Stimulated activated CD8-positive, alpha-beta memory T cell treated with anti-CD3 and anti-CD28 coated beads, Interleukin-7, amount 100 ng/mL, for 24 hours (primary cell): ENCODE measurements at regions not wholly inside any gene's neighbourhood (a gene's known extent, or its start where the extent isn't known, plus 50 kb on each side); places are given as distances from the start of the nearest gene placed in this dataset.
"Not testable (repeated sequence)": the region's sequence is repeated elsewhere in the genome, so short reads cannot be mapped to it uniquely, and the experiment has no call there.

ENCODE experiments used
- DNase-seq: peaks from one replicate; pipeline ENCODE4 v3.0.0-alpha.2; 2020; ENCODE audit warnings: low read depth

DNA sequence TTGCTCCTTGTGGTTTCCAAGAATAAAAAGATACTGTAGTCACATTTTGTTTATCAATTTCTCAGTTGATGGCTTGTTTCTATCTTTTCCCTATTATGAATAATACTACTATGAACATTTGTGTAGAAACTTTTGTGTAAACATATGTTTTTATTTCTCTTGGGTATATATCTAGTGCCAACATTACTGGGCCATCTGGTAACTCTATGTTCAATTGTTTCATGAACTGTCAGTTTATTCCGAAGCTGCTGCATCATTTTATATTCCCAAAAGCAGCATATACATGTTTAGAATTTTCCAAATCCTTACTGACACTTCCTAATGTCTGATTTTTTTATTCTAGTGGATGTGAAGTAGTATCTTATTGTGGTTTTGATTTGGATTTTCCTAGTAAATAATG is 737.6 kb upstream of the TMEFF2 start:
- no peak for DNase-seq

DNA sequence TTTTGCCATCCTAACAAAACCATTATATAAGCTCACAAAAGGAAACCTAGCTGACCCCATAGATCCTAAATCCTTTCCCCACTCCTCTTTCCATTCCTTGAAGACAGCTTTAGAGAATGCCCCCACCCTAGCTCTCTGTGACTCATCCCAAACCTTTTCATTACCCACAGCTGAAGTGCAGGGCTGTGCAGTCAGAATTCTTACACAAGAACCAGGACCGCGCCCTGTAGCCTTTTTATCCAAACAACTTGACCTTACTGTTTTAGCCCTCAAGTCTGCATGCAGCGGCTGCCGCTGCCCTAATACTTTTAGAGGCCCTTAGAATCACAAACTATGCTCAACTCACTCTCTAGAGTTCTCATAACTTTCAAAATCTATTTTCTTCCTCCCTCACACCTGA is 726.9 kb upstream of the TMEFF2 start:
- DNase-seq = not testable (repeated sequence)

DNA sequence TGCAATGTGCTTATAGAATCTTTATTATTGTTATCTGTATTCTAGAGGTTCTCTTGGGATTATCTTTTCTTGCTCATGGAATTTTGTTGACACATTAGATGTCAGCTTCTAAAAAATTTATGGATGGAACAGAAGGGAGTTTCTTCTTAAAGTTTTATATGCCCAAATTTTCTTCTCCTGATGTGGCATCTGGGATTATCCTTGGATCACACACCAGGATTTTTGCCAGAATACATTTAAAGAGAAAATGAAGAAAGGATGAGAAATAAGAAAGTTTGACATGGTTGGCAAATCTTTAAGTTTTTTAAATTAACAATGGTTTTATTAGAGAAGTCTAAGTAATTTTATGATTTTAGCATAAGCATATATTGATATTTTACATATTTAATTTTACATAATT is 706.7 kb upstream of the TMEFF2 start:
- no peak for DNase-seq

DNA sequence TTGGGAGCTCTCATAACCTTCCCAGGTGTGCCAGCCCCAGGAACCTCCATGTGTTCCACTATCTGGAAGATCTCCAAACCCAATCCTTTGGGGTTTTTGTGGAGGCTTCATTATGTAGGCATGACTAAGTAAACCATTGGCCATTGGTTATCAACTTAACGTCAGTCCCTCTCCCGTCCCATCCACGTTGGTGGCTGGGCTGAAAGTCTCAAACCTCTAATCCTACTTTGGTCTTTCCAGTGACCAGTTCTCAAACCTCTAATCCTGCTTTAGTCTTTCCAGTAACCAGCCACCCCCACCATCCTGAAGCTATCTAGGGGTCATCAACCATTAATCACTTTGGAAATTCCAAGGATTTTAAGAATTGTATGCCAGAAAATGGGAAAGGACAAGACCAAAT is 704.7 kb upstream of the TMEFF2 start:
- DNase-seq = no peak

DNA sequence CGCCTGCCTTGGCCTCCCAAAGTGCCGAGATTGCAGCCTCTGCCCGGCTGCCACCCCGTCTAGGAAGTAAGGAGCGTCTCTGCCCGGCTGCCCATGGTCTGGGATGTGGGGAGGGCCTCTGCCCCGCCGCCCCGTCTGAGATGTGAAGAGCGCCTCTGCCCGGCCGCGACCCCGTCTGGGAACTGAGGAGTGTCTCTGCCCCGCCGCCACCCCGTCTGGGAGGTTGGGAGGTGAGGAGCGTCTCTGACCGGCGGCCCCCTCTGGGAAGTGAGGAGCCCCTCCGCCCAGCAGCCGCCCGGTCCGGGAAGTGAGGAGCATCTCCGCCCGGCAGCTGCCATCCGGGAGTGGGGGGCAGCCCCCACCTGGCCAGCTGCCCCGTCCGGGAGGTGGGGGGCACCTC is 699.2 kb upstream of the TMEFF2 start:
- not testable (repeated sequence) for DNase-seq

DNA sequence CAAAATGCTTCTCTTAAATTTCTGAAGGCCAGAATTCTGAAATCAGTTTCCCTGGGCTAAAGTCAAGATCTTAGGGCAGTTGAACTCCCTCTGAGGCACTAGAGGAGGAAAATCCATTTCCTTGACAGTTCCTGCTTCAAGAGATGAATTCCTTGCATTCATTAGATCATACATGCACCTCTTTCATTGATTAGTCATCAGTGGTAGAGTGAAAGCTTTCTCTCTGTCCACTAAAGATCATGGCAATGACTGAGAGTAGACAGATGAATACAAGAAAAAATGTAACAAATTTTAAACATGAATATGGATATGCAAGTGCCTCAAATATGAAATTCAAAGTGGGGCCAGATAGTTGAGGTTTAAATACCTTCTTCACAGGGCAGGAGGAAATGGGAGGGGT is 693.4 kb upstream of the TMEFF2 start:
- DNase-seq = no peak

DNA sequence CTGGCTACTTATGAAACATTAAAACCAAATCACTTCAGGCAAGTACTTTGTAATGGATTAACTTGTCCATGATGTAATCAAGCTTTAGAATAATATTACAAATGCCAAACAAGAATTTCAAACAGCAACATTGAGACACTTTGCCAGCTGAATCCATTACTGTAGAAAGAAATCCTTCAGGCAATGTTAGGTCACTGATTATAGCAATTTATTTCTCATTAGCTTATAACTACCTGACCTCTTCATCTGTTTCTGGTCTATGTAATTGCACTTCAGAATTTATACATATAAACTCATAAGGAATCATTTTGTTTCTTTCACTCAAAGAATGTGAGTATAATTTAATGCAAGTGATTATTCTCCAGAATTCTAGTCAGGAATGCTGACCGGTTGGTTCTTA is 692.6 kb upstream of the TMEFF2 start:
- no peak for DNase-seq

DNA sequence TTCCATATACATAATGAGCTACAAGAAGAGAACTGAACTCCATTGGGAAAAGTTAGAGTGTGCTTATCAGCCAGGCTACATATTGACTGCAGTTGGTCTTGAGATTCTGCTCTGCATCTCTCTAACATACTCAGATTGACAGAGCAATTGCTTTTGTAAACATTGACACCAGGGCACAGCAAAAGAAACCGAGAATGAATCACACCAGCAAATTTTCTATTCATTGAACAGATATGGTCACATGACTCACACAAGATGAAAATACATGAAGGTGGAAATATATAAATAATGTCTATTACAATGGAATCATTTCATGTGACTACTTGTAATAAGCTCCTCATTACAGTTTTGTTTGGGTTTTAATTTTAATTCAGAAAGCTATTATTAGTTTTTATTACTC is 691.9 kb upstream of the TMEFF2 start:
- no peak for DNase-seq

DNA sequence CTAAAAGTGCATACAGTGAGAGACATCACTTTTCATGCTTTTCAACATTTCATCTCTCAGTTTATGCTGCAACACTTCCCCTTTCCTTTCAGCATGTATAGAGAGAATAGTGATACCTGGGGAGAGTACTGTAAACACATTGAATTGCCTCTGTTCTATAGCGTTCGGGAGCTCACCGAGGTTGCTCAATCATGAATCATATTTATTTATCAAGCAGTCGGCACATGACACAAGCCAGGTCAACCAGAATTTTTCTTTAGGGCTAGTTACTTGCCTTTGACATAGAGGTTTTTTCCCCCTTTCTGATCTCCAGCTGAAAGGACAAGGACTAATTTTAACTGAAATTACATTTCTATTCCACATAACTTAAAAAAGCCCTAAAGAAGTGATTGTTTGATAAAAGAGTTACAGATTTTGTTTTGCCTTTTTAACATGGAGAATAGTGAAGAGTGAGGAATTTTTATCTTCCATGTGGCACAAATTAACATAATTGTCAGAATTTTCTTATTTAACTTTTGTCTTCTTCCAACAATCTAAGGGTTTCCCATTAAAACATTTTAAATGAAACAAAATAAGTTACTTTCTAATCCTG is 690.9 kb upstream of the TMEFF2 start:
- no peak for DNase-seq

DNA sequence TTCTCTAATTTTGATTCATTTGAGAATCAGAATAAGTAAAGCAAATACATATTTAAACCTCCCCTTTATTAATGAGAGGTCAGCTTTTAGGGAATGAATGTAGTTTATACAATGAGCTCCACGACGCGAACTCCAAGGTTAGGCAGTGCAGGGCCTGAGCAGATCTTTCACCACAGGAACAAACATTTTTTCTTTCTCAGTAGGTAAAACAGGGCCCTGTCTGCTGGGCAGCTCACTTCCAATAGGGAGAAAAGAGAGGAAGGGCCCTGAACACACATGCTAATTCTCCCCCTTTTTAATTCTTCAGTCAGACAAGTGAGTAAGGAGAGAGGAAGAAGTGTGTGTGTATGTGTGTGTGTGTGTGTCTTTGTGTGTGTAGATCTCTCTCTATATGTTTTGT is 682.4 kb upstream of the TMEFF2 start:
- DNase-seq = no peak

DNA sequence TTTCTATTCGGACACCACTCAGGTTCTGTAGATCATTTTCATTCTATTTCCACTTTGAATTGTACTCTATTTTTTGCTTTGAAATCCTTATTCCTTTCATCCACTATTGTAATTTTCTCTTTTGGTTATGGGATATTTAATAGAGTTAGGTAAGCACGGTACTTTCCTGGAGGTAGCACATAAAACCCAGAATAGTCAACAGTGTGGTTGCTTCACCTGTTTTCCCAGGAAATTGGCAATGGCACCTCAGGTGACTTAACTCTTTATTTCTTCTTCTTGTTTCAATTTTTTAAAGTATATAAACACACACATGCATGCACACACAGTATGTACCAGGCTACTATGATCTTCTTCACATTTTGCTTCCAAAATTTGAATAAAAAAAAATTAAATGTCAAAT is 682.0 kb upstream of the TMEFF2 start:
- no peak for DNase-seq

DNA sequence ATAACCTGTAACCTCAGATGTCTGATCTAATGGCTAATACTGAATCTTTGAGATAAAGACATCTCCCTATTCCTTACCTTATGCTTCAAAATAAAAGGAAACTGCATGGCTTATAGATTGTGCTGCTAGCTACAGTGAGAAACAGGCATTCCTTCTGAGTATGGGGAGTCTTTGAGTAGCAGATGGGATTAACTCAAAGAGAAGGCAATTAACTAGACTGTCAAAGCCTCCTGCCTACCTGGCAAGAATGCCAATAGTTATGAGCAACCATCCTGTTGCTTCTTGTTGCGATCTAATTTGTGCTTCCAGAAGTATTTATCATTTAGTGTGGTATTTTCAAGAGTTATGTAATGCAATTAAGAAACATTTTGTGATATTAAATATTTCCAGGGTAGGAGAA is 660.0 kb upstream of the TMEFF2 start:
- DNase-seq = no peak

DNA sequence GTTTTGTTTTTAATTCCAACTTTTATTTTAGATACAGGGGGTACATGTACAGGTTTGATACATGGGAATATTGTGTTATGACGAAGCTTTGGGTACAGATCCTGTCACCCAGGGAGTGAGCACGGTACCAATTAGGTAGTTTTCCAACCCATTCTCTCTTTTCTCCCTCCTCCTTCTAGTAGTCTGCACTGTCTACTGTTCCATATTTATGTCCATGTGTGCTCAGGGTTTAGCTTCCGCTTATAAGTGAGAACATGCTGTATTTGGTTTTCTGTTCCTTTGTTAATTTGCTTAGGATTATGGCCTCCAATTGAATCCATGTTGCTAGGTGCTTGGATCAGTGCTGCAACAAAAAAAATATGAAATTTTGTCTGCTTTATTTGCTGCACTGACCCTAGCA is 659.3 kb upstream of the TMEFF2 start:
- no peak for DNase-seq

DNA sequence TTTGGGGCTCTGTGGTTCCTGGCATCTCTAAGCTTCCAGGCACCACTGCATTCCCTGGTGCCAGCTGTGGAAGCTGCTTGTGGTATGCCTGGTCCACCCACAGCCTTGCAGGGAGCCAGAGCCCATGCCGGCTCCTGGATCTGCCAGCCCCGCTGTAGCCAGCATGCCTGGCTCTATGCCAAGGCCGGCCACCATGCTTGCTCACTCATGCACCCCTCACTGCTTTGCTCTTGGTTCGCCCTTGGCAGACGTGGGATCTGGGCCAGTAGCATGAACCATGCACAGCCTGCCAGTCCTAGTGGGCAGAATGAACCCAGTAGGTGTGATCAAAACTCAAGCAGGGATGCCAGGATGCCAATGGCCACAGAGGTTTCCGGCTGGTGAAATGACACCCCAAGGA is 634.2 kb upstream of the TMEFF2 start:
- no peak for DNase-seq

DNA sequence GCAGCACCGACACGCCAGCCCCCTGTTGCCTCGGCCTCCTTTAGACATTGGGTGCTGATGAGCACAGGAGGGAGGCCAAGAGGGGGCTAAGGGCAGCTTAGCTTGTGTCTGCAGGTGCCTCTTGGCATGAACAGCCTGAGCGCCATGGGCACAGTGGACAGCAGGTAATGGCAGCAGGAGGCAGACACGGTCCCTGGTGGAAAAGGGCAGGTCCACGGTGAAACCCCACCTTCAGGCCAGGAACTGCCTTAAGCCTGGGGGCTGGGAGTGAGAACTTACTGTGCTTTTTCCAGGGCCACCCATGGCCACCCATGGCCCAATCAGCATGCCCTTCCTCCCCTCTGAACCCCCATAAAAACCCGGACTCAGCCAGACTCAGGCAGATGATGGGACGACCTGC is 633.4 kb upstream of the TMEFF2 start:
- DNase-seq = no peak

DNA sequence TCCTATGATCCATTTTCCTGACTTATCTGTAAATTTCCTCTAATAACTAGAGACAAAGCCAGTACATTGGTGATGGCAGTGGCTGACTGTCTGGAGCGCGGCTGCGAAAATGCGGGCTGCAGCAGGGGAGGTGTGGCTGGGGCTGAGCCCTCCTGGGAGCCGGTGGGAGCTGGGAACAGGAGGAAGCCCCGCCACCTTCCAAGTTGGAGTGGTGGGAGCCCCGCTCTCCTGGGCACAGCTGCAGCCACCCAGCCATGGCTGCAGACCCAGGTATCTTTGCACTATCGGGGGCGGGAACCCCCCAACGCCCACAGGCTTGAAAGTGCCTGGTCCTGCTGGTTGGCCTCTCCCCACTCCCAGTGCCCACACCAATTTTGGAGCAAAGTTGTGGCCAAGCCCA is 633.0 kb upstream of the TMEFF2 start:
- DNase-seq = no peak

DNA sequence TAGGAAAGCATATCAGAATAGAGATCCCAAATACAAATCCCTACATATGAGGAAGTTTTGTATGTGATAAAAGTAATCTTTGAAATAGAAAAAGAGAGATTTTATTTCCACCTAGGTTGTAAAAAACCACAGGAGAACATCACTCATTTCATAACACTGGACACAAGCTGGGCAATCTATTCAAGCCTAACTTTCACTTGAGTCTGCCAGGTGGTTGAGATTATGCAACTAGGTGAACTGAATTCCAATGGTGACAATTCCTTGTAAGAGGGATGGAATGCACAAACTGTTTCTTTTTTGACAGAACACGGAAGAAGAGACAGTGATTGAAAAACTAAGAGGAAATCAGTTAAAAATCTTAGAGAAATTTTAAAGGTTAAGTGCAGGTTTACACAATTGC is 619.6 kb upstream of the TMEFF2 start:
- no peak for DNase-seq

DNA sequence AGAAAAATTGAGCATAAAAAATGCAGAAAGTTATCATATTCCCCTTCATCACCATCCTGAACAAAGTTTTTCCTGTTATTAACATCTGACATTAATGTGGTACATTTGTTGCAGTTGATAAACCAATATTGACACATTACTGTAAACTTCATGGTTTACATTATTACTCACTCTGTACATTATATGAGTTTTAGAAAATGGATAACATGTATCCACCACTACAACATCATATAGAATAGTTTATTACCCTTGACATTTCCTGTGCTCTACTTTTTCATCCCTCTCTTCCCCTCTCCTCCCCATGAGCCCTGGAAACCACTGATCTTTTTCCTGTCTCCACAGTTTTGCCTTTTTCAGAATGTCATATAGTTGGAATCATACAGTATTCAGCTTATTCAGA is 618.6 kb upstream of the TMEFF2 start:
- DNase-seq = no peak

DNA sequence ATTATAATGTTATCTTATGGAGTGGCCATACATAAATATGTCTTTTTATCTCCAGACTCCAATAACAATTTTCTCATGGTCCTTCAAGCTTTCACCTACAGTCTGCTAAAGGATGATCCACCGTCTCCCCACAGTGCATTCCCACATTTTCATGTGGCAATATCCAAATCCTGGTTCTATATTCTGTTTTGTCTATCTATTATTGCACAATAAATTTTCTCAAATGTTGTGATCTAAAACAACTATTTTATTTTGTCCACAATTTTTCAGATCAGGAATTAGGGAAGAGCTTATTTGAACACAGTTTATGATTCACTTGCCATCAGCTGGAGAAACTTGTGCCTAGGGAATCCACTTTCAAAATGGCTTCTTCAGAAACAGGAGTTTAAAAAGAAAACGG is 614.4 kb upstream of the TMEFF2 start:
- DNase-seq = no peak

DNA sequence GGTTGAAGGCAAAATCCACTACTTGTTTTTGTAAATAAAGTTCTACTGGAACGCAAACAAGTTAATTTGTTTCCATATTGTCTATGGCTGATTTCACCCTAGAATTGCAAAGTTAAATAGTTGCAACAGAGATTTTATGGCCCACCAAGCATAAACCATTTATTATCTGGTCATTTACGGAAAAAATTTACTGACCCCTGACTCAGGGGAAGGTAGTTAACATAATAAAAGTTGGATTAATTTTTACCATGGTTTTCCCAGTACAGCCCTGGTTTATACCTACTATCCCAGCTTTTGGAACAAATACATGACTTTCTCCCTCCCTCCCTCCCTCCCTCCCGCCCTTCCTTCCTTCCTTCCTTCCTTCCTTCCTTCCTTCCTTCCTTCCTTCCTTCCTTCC is 588.9 kb upstream of the TMEFF2 start:
- DNase-seq = no peak

DNA sequence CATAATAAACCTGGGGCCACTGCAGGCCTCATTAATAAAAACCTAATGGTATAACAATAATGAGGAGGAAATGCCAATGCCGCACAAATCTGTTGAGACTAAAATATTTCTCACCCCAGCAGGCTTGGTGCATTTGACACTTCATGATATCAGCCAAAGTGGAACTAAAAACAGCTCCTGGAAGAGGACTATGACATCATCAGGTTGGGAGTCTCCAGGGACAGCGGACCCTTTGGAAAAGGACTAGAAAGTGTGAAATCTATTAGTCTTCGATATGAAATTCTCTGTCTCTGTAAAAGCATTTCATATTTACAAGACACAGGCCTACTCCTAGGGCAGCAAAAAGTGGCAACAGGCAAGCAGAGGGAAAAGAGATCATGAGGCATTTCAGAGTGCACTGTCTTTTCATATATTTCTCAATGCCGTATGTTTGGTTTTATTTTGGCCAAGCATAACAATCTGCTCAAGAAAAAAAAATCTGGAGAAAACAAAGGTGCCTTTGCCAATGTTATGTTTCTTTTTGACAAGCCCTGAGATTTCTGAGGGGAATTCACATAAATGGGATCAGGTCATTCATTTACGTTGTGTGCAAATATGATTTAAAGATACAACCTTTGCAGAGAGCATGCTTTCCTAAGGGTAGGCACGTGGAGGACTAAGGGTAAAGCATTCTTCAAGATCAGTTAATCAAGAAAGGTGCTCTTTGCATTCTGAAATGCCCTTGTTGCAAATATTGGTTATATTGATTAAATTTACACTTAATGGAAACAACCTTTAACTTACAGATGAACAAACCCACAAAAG is 580.9 kb upstream of the TMEFF2 start:
- DNase-seq = no peak

DNA sequence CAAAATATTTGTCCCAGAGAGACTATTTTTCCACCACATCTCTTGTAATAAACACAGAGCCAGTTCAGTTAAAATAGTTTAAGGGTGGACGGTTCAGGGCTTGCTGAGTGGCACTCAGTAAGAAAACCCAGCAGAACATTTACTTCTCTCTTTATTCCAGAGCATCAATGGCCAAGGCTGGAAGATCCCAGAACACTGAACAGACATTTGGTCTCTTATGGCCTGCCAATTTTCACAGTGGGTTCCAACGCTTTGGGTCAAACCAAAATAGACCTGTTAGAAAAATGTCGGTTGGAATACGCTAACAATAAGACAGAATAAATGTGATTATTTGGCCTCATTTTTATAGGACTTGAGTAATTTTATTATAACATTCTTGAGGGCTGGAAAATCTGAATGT is 580.3 kb upstream of the TMEFF2 start:
- DNase-seq = no peak

DNA sequence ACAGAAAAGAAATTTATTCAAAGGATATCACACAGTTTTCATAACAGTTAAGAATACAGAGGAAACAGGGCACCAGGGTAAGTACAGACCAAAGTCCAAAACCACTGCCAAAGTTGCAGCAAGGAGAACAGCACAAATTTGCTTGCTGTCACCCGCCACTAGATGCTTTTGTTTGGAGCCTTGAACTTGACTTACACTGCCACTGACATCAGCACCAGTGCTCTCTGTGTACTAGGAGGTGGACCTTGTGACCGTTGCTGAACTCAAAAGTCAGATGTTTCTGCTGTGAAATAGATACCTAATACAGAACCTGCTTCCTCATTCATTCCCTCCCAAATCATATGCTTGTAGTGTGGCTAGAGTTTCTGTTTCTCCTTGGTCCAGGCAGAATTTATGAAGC is 578.3 kb upstream of the TMEFF2 start:
- no peak for DNase-seq

DNA sequence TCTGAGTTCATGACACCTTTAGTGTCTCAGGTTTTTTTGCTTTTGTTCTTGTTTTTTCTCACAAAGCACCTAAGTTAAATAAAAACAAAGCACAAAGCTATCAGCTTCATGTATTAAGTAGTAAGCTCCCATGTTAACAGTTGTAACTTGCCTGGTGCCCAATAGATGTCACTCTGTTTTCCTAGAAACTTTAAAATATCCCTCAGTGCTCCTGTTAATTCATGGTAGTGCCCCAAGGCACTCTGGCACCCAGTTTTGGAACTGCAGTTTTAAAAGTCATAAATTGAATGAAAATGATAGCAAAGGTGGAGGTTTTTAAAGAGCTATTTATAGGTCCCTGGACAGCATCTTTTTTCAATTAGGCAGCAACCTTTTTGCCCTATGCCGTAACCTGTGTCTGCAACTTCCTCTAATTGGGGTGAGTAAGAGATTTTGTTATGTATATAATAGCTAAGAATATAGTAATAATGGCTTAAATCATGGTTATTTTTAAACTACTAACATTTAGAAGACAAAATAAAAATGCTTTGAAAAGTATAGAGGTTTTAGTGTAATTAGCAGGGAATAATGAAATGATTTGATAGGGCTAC is 555.0 kb upstream of the TMEFF2 start:
- DNase-seq = no peak
